A673 (cell line): ENCODE measurements at regions not wholly inside any gene's neighbourhood (a gene's known extent, or its start where the extent isn't known, plus 50 kb on each side); places are given as distances from the start of the nearest gene placed in this dataset.

Experiments
- CTCF ChIP-seq: fragments of 300-800, 200-600 bp; sonication (generic); conservative IDR thresholded peaks from 2 replicates; pipeline ENCODE4 v1.5.1; 2017; ENCODE audit warnings: low read depth, mild to moderate bottlenecking, antibody characterized with exemption, low read length, moderate library complexity, mixed read lengths
- EZH2 ChIP-seq: fragments of 200-600 bp; sonication (generic); IDR thresholded peaks from 2 replicates; pipeline ENCODE4 v1.6.1; 2017; ENCODE audit warnings: borderline replicate concordance, low read depth, mild to moderate bottlenecking, mixed read lengths, antibody characterized with exemption, low read length; ENCODE audit not compliant: poor library complexity, severe bottlenecking

- TF ChIP-seq CTCF (0 out of 2 replicates have a peak, but pooled peaks have one; percentile 12), EZH2 (no peak)
Measured at GRCh38 chr5:138643040-138643791, 68.0 kb upstream of the HSPA9 start.
